Vagina (tissue), 2 donors: ENCODE measurements at regions not wholly inside any gene's neighbourhood (a gene's known extent, or its start where the extent isn't known, plus 50 kb on each side); places are given as distances from the start of the nearest gene placed in this dataset.

Experiments
- POLR2A ChIP-seq, 2 donors: fragments of 450-650 bp; IDR thresholded peaks; one replicate each; pipeline ENCODE4 v1.6.1; 2017; ENCODE audit warnings: antibody characterized with exemption in 2 of 2, mild to moderate bottlenecking in 2 of 2, moderate library complexity in 2 of 2
- TF ChIP-seq, protein P1 (sequence below), 3 experiments: fragments of 450-650 bp in 2 of 3; fragments of 200-600 bp in 1 of 3; sonication (generic) in 1 of 3; IDR thresholded peaks; one replicate each; pipeline ENCODE4 v1.5.1; 2017 to 2019; ENCODE audit warnings: antibody characterized with exemption in 3 of 3, mild to moderate bottlenecking in 2 of 3, moderate library complexity in 2 of 3

DNA sequence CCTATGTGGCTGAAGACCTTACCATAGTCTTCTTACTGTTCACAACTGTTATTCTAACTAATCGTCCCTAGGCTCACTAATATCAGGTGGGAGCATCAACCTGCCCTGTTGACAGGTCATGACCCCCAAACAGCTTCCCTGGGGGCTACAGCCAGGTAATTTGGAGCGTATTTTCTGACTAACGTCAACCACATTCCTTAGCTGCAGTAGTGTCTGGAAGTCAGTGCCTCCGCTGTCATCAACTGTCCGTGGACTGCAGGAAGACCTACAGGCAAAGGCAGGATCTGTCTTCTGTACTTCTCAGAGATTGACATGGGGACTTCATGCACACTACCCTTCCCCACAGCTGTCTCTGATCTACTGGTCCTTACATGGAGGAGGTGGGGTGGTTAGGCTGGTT, 456.9 kb downstream of the BCL11A start:
- TF ChIP-seq POLR2A (IDR thresholded peaks at IDR 0.05) = no peak
- TF ChIP-seq, protein P1, sequence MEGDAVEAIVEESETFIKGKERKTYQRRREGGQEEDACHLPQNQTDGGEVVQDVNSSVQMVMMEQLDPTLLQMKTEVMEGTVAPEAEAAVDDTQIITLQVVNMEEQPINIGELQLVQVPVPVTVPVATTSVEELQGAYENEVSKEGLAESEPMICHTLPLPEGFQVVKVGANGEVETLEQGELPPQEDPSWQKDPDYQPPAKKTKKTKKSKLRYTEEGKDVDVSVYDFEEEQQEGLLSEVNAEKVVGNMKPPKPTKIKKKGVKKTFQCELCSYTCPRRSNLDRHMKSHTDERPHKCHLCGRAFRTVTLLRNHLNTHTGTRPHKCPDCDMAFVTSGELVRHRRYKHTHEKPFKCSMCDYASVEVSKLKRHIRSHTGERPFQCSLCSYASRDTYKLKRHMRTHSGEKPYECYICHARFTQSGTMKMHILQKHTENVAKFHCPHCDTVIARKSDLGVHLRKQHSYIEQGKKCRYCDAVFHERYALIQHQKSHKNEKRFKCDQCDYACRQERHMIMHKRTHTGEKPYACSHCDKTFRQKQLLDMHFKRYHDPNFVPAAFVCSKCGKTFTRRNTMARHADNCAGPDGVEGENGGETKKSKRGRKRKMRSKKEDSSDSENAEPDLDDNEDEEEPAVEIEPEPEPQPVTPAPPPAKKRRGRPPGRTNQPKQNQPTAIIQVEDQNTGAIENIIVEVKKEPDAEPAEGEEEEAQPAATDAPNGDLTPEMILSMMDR (IDR thresholded peaks at IDR 0.05) = no peak
